AG09309 (cell line): ENCODE measurements at regions not wholly inside any gene's neighbourhood (a gene's known extent, or its start where the extent isn't known, plus 50 kb on each side); places are given as distances from the start of the nearest gene placed in this dataset.

Experiments
- DNase-seq: peaks from one replicate; pipeline ENCODE4 v3.0.0-alpha.2; 2010; ENCODE audit warnings: low read depth
- H3K4me3 ChIP-seq: 2 replicates; pipeline ENCODE4 v1.5.1; 2011; ENCODE audit warnings: mild to moderate bottlenecking, low read depth, low read length, moderate library complexity; ENCODE audit not compliant: control insufficient read depth
- TF ChIP-seq, protein P1 (sequence below): IDR thresholded peaks from 2 replicates; pipeline ENCODE4 v1.5.1; 2011; ENCODE audit warnings: mild to moderate bottlenecking, low read depth, low read length, inconsistent platforms; ENCODE audit not compliant: insufficient read depth, control insufficient read depth; ENCODE audit errors: missing control alignments

DNA sequence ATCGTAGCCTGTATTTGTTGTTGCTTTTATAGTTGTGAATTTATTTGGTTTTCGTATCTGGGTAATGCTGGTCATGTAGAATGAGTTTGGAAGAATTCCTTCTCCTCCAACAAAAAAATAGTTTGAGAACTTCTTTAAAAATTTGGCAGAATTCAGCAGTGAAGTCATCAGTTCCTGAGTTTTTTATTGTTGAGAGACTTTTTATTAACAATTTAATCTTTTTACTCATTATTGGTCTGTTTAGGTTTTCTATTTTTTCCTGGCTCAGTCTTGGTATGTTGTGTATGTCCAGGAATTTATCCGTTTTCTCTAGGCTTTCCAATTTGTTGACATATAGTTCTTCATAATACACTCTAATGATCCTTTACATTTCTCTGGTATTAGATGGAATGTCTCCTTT lies 1613.3 kb upstream of the PIK3C3 start:
- no peak for DNase-seq
- H3K4me3 ChIP-seq = no peak overlapping the region
- TF ChIP-seq, protein P1, sequence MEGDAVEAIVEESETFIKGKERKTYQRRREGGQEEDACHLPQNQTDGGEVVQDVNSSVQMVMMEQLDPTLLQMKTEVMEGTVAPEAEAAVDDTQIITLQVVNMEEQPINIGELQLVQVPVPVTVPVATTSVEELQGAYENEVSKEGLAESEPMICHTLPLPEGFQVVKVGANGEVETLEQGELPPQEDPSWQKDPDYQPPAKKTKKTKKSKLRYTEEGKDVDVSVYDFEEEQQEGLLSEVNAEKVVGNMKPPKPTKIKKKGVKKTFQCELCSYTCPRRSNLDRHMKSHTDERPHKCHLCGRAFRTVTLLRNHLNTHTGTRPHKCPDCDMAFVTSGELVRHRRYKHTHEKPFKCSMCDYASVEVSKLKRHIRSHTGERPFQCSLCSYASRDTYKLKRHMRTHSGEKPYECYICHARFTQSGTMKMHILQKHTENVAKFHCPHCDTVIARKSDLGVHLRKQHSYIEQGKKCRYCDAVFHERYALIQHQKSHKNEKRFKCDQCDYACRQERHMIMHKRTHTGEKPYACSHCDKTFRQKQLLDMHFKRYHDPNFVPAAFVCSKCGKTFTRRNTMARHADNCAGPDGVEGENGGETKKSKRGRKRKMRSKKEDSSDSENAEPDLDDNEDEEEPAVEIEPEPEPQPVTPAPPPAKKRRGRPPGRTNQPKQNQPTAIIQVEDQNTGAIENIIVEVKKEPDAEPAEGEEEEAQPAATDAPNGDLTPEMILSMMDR = no peak

- TF ChIP-seq, protein P1 = no peak
- DNase-seq = no peak
- H3K4me3 ChIP-seq = no peak overlapping the region
Measured at GRCh38 chr18:40338284-40338683, 1616.8 kb upstream of the PIK3C3 start.

GRCh38 chr18:40326985-40327384 lies 1628.0 kb upstream of the PIK3C3 start:
- no peak for DNase-seq
- H3K4me3 ChIP-seq = no peak overlapping the region
- TF ChIP-seq, protein P1 = no peak

GRCh38 chr18:40325988-40326387 lies 1629.0 kb upstream of the PIK3C3 start:
- H3K4me3 ChIP-seq = no peak overlapping the region
- no peak for DNase-seq
- TF ChIP-seq, protein P1 = no peak

GRCh38 chr18:40314199-40314598 lies 1640.8 kb upstream of the PIK3C3 start:
- TF ChIP-seq, protein P1 = no peak
- DNase-seq = no peak
- H3K4me3 ChIP-seq = no peak overlapping the region

DNA sequence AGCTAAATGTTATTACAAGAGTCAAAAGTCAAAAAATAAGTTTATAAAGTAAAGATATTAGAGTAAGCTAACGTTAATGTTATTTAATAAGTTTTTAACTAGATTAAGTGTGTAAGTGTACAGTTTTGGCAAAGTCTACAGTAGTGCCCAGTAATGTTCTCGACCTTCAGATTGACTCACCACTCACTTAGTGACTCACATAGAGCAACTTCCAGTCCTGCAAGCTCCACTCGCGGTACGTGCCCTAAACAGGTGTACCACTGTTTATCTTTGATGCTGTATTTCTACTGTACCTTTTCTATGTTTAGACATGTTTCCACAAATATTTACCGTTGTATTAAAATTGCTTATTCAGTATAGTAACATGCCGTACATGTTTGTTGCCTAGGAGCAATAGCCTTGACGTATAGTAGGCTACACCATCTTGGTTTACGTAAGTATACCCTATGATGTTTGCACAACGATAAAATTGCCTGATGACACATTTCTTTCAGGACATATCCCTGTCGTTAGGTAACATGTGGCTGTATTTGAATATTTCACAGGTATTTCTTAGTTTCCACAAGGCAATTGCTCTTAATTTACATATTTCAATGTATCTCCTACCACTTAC lies 1641.9 kb upstream of the PIK3C3 start:
- no peak overlapping the region for H3K4me3 ChIP-seq
- no peak for DNase-seq
- TF ChIP-seq, protein P1 = no peak
